ENCODE measurements at regions not wholly inside any gene's neighbourhood (a gene's known extent, or its start where the extent isn't known, plus 50 kb on each side); places are given as distances from the start of the nearest gene placed in this dataset.
"Not testable (repeated sequence)": the region's sequence is repeated elsewhere in the genome, so short reads cannot be mapped to it uniquely, and the experiment has no call there.

DNA sequence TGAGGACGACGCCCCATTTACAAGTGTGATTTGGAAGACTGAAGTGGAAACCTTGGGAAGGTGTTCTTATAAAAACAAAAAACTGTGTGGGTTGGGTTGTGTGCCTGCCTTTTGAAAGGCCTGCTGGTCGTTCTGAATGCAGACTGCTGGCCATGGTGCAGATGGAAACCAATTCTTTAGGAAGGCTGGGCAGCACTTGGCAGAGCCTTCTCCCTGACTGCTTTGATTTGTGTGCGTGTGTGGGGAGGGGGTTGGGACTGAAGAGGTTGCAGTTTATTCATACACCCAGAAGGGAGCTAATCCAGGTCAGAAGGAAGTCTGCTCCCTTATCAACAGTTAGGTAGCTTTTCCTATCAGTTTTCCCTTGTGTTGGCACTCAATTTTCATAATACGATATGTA lies 288.7 kb downstream of the SOX2 start:
- no peak for DNase-seq

DNA sequence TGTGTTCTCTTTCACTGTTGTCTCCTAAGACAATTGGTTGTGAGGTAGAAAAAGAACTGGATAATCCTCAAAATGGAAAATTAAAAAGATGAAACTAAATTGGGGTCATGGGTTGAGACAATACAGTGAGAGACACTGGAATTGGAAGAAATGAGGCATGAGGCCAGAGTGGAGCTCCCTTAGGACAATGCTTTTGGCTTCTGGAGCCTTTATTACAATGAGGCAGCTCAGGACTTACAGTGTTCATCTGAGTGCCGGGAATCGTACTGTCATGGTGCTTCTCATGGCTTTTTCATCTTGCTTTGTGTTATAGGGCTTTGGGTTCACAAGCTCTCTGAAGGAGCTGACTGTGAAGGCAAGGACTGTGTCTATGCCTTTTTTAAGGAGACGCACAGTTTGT lies 293.5 kb downstream of the SOX2 start:
- DNase-seq: no peak

DNA sequence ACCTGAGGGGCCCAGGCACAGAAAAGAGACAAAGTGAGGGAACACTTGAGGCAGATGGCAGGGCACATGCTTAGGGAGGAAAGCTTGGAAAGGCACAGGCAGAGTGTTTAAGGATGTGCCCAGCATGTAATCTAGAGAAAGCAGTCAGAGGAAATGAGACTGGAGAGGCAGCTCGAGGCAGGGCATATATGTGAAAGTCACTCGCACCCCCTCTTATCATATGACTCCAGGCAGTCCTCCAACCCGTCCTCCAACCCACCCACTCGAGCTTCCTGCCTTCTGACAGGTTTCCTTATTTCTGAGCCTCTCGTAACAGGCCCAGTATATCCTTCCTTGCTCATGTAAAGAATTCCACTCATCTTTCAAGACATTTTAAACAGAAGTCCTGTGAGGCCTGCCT lies 294.0 kb downstream of the SOX2 start:
- DNase-seq: no peak

- no peak for DNase-seq
Measured at GRCh38 chr3:182006431-182006830, 294.7 kb downstream of the SOX2 start.

DNA sequence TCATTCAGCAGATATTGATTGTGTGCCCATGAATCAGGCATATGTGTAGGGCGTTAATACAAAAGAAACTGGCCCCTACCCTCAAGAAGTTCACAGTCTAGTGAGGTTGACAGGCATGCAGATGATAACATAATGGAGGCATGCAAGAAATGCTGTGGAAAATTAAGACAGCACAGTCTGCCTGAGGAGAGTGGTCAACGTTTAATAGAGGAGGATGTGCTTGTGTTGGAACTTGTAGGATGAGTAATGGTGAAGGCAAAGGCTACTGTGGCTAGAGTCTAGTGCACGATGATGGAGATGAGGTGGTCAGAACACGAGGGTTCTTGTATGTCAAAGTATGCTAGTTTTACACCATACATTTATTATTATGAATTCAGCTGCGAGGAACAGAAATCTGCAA lies 295.7 kb downstream of the SOX2 start:
- no peak for DNase-seq

DNA sequence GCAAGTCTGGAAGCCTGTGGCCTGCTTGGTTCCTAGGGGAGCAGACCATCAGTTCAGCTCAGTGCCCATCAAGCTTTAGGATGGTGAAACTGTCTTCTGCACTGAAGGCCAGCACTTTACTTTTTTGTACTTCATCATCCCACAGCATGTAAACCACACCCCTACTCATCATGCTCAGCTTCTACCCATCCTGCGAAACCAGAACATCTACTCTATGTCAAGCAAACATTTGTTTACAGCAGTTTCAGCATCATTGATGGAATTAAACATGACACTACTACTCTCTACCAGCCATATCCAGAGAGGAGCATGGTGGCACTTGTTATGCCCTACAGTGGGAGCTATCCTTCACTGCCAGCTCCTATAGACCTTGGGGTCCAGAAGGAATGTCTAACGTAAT lies 306.6 kb downstream of the SOX2 start:
- DNase-seq: no peak

DNA sequence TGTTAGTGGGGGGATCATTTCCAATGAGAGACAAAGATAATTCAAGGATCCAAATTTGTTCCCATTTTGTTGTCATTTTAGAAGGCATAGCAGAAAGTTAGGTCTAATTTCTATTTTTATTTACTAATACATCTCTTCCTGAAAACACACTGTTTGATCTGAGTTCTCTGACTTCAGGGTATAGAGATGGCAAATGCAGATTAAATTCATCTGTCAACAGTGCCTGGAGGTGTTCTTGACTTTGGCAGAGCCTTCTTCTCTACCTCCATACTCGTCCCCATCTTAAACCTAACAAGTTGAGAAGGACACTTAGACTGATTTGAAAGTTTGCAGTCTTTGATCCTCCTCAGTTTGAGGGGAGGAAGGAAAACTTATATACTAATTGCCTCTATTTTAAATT lies 308.2 kb downstream of the SOX2 start:
- no peak for DNase-seq

DNA sequence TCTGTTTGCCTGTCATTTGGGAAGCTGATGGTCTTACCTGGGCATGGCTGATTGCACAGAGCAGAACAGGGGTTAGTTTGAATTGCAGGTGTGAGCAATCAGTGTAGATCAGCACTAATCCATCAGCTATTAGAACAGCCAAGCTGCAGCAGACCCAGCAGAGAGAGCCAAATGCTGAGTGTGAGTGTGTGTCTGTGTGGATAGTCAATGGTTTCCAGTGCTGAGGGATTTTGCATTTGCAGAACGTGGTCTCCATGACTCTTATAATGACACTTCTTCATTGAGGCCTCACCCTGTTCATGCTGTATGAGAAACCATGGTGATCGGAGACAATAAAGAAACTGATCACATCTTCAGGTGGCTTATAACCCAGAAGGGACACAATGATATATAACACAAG lies 312.1 kb downstream of the SOX2 start:
- no peak for DNase-seq

DNA sequence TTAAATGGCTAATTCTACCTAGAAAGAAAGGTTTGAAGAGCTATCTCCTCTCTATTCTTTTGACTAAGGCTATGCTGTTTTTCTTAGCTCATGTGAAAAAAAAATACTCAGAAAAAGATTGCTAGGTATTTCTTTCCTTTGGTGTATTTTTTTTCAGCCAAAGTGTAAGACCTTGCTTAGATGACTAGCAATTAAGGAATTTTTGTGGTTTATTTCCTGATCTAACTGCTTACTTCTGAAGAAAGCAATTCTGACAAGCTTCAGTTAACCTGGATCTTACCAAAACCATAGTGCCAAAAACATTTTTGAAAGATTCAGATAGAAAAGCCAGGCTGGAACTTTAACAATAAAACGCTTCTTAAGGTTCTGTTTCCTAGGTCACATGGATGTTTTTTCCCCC lies 315.6 kb downstream of the SOX2 start:
- no peak for DNase-seq

GRCh38 chr3:182028081-182028480 lies 316.4 kb downstream of the SOX2 start:
- no peak for DNase-seq

- DNase-seq: not testable (repeated sequence)
Measured at GRCh38 chr3:182034231-182034630, 322.5 kb downstream of the SOX2 start.

GRCh38 chr3:182035324-182035723 lies 323.6 kb downstream of the SOX2 start:
- no peak for DNase-seq

DNA sequence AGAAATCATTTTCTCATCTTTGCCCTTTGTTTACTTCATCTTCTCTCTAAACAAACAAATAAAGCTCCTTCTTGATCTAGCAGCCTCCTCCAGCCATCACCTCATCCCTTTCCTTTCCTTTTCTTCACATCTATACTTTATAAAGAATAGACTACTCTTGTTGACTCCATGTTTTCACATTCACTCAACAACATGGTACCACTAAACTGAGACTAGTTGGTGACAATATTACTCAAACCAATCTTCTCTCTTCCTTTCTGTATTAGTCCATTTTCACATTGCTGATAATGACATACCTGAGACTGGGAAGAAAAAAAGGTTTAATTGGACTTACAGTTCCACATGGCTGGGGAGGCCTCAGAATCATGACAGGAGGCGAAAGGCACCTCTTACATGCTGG lies 324.7 kb downstream of the SOX2 start:
- DNase-seq: no peak

- DNase-seq: no peak
Measured at GRCh38 chr3:182041668-182042291, 330.1 kb downstream of the SOX2 start.

DNA sequence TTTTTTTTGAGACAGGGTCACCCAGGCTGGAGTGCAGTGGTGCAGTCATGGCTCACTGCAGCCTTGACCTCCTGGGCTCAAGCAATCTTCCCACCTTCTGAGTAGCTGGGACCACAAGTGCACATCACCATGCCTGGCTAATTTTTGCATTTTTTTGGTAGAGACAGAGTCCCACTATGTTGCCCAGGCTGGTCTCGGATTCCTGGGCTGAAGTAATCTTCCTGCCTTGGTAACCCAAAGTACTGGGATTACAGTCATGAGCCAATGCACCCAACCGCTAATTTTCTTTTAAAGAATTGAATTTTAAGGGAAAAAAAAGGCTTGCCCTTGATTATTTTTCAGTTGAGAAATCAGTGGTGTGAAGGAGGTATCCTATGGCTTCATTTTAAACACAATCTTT lies 334.0 kb downstream of the SOX2 start:
- DNase-seq: no peak

DNA sequence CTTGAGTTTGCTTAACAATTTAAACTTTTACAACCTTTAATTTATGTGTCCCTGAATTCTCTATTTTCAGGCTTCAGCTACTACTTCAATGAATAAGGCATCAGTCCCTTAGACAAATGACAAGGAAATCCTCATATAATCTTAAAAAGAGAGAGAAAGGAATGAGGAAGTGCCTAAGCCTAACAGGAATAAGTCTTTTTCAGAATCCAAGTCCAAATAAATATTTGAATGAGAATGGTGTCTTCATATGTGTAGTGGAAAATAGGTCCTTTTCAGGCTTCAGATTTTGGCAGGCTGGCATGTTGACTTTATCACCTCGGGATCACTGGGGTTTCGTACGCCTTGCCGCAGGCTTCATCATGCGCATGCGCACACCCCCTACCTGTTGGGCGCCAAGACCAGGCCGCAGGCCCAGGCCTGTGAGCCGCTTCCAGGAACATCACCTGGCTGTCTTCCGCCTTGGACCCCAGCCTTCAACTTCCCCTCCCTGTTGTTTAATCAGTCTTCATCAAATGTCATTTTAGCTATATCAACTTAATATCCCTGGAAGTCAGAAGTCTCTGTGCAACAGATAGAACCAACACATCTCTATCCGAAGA lies 334.5 kb downstream of the SOX2 start:
- DNase-seq: no peak

DNA sequence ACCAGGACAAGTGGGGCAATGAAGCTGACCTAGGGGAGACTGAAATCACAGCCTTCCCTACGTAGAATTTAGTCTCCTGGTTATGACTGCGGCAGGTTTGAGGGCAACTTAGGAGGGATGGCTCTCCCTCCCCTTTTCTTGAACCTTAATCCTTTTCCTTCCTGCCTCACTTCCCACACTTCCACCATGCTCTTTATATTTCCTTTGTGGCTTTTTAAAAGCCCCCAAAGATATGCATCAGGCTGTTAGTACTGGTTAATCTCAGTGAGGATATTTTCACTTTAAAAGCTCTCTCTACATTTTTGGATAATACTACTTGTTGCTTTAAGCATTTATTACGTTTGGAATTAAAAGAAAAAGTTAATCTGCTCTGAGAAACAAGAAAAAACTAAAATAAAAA lies 339.2 kb downstream of the SOX2 start:
- DNase-seq: no peak

DNA sequence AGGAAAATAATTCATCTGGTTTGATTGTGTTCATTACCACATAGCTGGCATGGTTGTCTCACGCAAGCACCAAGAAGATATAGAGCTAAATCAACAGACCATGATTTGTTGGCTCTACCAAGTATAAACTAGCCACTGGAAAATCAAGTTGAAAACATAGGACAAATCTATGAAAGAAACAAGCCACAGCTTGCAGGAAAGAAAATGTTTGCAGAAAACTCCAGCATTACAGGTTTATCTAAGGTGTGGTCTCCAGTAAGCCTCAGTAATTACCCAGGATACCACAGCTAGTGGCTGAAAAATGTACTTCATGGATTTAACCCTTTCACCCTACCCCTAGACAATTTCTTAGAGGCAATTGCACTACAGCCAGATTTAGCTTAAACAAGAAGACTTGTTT lies 340.6 kb downstream of the SOX2 start:
- no peak for DNase-seq

DNA sequence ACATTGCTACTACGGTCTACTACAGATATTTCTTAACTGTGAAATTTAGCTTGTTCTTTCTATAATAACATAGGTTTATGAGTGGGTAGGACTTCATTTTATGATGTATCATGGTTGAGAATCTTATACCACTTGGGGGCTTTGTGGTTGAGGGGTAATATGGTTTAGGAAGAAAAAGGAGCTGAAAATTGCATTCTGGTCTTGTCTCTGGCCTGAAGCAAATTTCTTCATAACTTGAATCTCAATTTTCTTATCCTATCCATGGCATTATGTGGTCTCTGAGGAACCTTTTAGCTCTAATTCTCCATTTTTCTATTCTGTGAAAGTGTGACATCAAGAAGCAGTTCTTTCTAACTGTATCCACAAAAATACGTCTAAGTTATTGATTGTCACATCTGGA lies 341.0 kb downstream of the SOX2 start:
- DNase-seq: no peak

DNA sequence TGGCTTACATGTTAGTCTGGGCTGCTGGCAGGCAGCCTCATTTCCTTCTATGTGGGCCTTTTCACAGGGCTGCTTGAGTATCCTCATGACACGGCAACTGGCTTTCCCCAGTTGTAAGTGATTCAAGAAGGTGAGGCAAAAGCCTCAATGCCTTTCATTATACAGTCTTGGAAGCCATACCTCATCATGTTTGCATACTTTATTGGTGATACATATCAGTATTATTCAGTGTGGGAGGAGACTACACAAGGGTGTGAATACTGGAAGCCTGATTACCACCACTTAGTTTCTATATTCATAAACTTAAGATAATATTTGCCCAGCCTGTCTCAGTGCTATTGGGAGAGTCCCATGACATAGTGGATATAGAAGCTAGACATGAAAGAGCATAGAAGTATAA lies 346.8 kb downstream of the SOX2 start:
- DNase-seq: no peak

DNA sequence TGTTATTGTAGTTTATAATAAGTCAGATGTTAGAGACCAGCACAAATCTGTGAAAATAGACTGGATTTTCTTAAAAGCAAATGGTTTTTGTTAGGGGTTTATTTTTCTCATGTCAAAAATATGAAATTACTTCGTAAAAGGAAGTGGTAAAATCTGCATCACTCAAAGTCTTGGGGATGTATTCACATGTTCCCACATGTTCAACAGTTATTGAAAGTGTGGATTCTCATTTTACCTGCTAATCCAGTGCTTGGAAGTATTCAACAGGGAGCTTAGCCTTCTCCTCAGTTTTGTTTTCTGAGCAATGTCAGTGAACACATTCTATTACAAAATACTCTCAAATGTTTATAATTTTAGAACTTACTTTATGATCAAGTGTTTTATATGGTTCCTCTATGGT lies 352.0 kb downstream of the SOX2 start:
- no peak for DNase-seq

GRCh38 chr3:182067423-182067822 lies 355.7 kb downstream of the SOX2 start:
- DNase-seq: no peak

DNA sequence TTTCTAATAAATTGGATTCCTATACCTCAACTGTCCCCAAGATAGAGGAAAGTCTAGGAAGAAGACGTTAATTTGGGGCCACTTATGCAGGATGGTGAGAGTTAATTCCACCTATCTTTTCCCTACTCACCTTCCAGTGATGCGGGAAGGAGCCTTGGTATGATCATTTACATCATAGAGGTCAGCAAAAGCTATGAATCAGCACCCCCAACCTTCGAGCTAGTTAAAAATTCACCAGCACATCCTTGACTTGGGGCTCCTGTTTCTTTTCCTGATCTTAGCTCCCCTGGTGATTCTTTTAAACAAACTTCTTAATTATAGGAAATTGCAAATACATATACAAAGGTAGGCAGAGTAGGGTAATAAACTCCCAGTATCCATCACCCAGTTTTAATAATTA lies 366.6 kb downstream of the SOX2 start:
- no peak for DNase-seq

DNA sequence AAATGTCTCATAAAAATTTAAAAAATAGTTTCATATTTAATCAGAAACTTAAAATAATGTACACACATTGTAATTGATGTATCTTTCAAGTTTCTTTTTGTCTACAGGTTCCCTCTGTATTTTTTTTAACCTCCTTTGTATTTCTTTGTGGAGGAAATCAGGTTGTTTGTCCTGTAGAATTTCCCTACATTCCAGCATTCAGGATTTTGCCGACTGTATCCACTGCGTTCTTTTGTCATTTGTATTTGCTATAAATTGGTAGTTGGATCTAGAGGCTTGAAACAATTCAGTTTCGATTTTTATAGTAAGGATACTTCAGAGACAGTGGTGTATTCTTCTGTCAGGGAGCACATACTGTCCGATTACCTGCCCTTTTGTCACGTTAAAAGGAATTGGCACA lies 367.2 kb downstream of the SOX2 start:
- DNase-seq: no peak

DNA sequence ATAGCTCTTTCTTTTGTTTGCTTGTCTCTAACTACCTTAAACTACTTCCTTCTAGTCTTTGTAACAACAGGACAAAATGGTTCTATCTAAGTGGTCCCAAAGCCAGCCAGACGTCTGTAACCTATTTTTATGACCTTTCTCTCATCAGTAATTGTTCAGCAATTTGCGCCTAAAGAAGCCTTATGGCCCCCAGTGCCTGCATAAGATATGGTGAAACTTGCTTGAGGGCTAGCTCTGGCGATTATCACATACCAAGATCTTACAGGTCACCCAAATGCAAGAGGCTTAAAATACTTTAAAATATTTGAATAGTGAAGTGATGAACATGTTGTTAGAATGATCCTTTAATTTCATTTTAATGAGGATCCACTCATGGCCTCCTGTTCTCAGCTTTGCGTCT lies 369.4 kb downstream of the SOX2 start:
- no peak for DNase-seq

DNA sequence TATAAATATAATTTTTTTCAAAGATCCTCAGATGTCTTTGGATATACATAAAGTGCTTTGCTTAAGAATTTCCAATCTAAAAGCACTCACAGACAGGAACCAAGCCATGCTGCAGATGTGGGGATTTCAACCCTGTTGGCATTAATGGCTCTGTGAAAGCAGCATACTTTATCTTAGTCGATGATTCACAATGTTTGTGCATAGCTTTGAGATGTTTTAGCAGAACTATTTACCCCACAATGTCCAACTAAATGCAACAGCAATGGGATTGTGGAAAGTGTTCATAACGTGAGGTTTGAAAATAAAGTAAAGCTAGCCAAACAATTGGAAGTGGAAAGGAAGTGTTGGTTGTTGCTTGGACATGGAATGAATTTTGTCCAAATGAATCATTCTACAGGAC lies 371.4 kb downstream of the SOX2 start:
- DNase-seq: no peak
